ENCODE measurements at regions not wholly inside any gene's neighbourhood (a gene's known extent, or its start where the extent isn't known, plus 50 kb on each side); places are given as distances from the start of the nearest gene placed in this dataset.

DNA sequence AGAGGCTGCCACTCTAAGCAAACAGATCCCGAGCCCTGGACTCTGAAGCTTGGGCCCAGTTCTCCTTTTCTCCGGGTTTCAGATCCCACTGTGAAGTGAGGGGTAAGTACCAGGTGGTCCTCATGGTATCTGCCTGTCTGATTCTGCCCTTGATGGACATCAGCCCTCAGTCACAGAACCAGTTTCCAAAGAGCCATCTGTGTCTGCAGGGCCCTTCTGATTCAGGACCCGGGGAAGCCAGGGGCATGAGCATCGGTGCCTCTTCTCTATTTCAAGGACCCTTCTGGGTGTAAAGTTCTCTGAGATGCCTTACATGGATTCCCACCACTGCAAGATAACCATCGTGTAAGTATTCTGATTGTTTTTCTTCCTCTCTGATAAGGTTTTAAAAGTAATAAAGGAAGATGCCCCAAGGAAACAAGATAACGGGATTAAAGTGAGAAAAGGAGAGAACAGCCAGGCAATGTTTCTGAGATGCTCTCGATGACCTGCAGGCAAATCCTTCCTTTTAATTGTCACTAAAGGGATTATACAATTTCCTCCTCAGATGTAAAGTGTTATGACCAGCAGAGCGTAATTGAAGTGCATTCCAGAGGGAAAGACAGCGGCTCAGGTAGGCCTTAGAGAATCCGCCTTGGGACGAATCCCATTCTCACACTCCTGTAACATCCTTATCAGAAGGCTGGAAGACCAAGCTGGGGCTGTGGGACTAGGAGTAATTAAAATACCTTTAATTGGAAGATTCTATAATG, 924.3 kb downstream of the TBC1D22A start:
- TF ChIP-seq POLR2A (IDR thresholded peaks at IDR 0.05) = no peak
- TF ChIP-seq POLR2AphosphoS5 (IDR thresholded peaks at IDR 0.05) = no peak
- TF ChIP-seq, protein P1, sequence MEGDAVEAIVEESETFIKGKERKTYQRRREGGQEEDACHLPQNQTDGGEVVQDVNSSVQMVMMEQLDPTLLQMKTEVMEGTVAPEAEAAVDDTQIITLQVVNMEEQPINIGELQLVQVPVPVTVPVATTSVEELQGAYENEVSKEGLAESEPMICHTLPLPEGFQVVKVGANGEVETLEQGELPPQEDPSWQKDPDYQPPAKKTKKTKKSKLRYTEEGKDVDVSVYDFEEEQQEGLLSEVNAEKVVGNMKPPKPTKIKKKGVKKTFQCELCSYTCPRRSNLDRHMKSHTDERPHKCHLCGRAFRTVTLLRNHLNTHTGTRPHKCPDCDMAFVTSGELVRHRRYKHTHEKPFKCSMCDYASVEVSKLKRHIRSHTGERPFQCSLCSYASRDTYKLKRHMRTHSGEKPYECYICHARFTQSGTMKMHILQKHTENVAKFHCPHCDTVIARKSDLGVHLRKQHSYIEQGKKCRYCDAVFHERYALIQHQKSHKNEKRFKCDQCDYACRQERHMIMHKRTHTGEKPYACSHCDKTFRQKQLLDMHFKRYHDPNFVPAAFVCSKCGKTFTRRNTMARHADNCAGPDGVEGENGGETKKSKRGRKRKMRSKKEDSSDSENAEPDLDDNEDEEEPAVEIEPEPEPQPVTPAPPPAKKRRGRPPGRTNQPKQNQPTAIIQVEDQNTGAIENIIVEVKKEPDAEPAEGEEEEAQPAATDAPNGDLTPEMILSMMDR (IDR thresholded peaks at IDR 0.05) = no peak
- TF ChIP-seq EP300 (IDR thresholded peaks at IDR 0.05) = no peak
